ENCODE measurements at regions not wholly inside any gene's neighbourhood (a gene's known extent, or its start where the extent isn't known, plus 50 kb on each side); places are given as distances from the start of the nearest gene placed in this dataset.
"Not testable (repeated sequence)": the region's sequence is repeated elsewhere in the genome, so short reads cannot be mapped to it uniquely, and the experiment has no call there.

- no CpG with 5 or more reads among the region's 5 CpGs for WGBS (ENCODE audit: insufficient coverage, low lambda C conversion rate)
- no peaks in the 10 kb centered on the region for H3K36me3 ChIP-seq (ENCODE audit: control insufficient read depth, insufficient read depth, low read length)
- no peaks in the 10 kb centered on the region for H3K4me1 ChIP-seq (ENCODE audit: control insufficient read depth, insufficient read depth, low read length)
- no peaks in the 10 kb centered on the region for H3K9me3 ChIP-seq (ENCODE audit: control insufficient read depth, low read depth, low read length)
- peak in 1 of 2 donors; percentile 24 for DNase-seq
- no peaks in the 10 kb centered on the region for H3K27me3 ChIP-seq (ENCODE audit: control insufficient read depth, insufficient read depth, low read length)
- no peak overlapping the region for H3K27ac ChIP-seq (ENCODE audit: low read length)
- H3K4me3 ChIP-seq (ENCODE audit: low read length), result no peak overlapping the region
Observed at GRCh38 chr12:111120578-111120977, 200.2 kb upstream of the MYL2 start.

- no CpG with 5 or more reads among the region's 1 CpG for WGBS (ENCODE audit: insufficient coverage, low lambda C conversion rate)
- Histone ChIP-seq H3K4me1 (ENCODE audit: control insufficient read depth, insufficient read depth, low read length) (no peaks in the 10 kb centered on the region), H3K9me3 (ENCODE audit: control insufficient read depth, low read depth, low read length) (no peaks in the 10 kb centered on the region), H3K27ac (ENCODE audit: low read length) (no peak overlapping the region), H3K27me3 (ENCODE audit: control insufficient read depth, insufficient read depth, low read length) (no peaks in the 10 kb centered on the region), H3K36me3 (ENCODE audit: control insufficient read depth, insufficient read depth, low read length) (no peaks in the 10 kb centered on the region), H3K4me3 (ENCODE audit: low read length) (no peak overlapping the region)
- DNase-seq, result no peak
Observed at GRCh38 chr12:111117017-111117416, 196.6 kb upstream of the MYL2 start.

GRCh38 chr12:111113313-111113712, 192.9 kb upstream of the MYL2 start:
- 87% methylated on average over 1 of the region's 3 CpGs for WGBS (ENCODE audit: insufficient coverage, low lambda C conversion rate)
- H3K27ac ChIP-seq (ENCODE audit: low read length), result not testable (repeated sequence)

DNA sequence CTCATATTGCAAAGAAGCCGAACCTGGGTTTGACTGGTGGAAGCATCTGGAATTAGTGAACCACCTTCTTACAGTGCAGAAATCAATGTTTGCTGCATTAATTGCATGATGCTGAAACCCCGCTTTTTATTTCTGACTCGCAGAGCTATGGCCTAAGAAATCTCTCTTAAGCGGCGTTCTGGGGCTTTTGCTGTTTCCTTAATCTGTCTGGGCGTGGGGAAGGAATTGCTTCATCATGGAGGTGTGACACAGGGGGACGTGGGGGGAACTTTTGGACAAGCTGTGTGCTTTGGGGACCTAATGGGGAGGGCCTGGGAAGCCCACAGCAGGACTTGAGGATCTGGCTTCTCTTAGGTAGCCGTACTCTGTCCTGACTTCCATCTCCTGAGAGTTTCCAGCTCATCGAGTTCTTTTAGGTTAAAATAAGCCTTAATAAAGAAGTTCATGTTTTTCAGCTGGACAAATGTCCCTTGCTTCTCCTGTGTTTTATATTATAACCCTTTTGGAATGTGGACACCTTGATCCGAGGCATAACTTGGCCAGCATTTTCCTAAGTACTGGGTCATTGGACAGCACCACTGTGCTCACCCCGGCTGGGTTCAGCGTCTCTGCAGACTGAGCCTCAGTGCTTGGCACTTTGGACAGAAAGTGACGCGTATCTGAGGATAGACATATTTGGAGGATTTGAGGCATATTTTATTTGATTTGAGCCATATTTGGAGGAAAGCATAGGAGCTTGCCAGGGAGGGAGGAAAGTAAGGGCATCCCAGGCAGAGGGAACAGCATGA, 192.1 kb upstream of the MYL2 start:
- no peaks in the 10 kb centered on the region for H3K9me3 ChIP-seq (ENCODE audit: control insufficient read depth, low read depth, low read length)
- H3K36me3 ChIP-seq (ENCODE audit: control insufficient read depth, insufficient read depth, low read length), result no peaks in the 10 kb centered on the region
- H3K27me3 ChIP-seq (ENCODE audit: control insufficient read depth, insufficient read depth, low read length), result no peaks in the 10 kb centered on the region
- 71% methylated on average over 1 of the region's 14 CpGs for WGBS (ENCODE audit: insufficient coverage, low lambda C conversion rate)
- DNase-seq, result no peak
- H3K4me3 ChIP-seq (ENCODE audit: low read length), result no peak overlapping the region
- H3K4me1 ChIP-seq (ENCODE audit: control insufficient read depth, insufficient read depth, low read length), result no peaks in the 10 kb centered on the region
- no peak overlapping the region for H3K27ac ChIP-seq (ENCODE audit: low read length)

More at GRCh38 chr12:111113313-111113712, 192.9 kb upstream of the MYL2 start:
- not testable (repeated sequence) for H3K4me3 ChIP-seq (ENCODE audit: low read length); H3K27me3 ChIP-seq (ENCODE audit: control insufficient read depth, insufficient read depth, low read length); H3K4me1 ChIP-seq (ENCODE audit: control insufficient read depth, insufficient read depth, low read length); H3K36me3 ChIP-seq (ENCODE audit: control insufficient read depth, insufficient read depth, low read length); DNase-seq; H3K9me3 ChIP-seq (ENCODE audit: control insufficient read depth, low read depth, low read length)

GRCh38 chr12:111111681-111112080, 191.3 kb upstream of the MYL2 start:
- WGBS (ENCODE audit: insufficient coverage, low lambda C conversion rate), result 40% methylated on average over 1 of the region's 4 CpGs
- Histone ChIP-seq H3K36me3 (ENCODE audit: control insufficient read depth, insufficient read depth, low read length) (no peaks in the 10 kb centered on the region), H3K9me3 (ENCODE audit: control insufficient read depth, low read depth, low read length) (no peaks in the 10 kb centered on the region), H3K4me3 (ENCODE audit: low read length) (no peak overlapping the region), H3K27me3 (ENCODE audit: control insufficient read depth, insufficient read depth, low read length) (no peaks in the 10 kb centered on the region), H3K4me1 (ENCODE audit: control insufficient read depth, insufficient read depth, low read length) (no peaks in the 10 kb centered on the region), H3K27ac (ENCODE audit: low read length) (no peak overlapping the region)
- no peak for DNase-seq

- Histone ChIP-seq H3K9me3 (ENCODE audit: control insufficient read depth, low read depth, low read length) (no peaks in the 10 kb centered on the region), H3K27me3 (ENCODE audit: control insufficient read depth, insufficient read depth, low read length) (no peaks in the 10 kb centered on the region), H3K4me1 (ENCODE audit: control insufficient read depth, insufficient read depth, low read length) (no peaks in the 10 kb centered on the region), H3K27ac (ENCODE audit: low read length) (no peak overlapping the region), H3K4me3 (ENCODE audit: low read length) (no peak overlapping the region), H3K36me3 (ENCODE audit: control insufficient read depth, insufficient read depth, low read length) (no peaks in the 10 kb centered on the region)
- DNase-seq, result no peak
- 80% methylated on average over 1 of the region's 5 CpGs for WGBS (ENCODE audit: insufficient coverage, low lambda C conversion rate)
Observed at GRCh38 chr12:111110556-111110955, 190.2 kb upstream of the MYL2 start.

- H3K36me3 ChIP-seq (ENCODE audit: control insufficient read depth, insufficient read depth, low read length), result no peaks in the 10 kb centered on the region
- WGBS (ENCODE audit: insufficient coverage, low lambda C conversion rate), result no CpG with 5 or more reads among the region's 2 CpGs
- no peak overlapping the region for H3K27ac ChIP-seq (ENCODE audit: low read length)
- H3K9me3 ChIP-seq (ENCODE audit: control insufficient read depth, low read depth, low read length), result no peaks in the 10 kb centered on the region
- H3K4me1 ChIP-seq (ENCODE audit: control insufficient read depth, insufficient read depth, low read length), result no peaks in the 10 kb centered on the region
- DNase-seq, result no peak
- H3K27me3 ChIP-seq (ENCODE audit: control insufficient read depth, insufficient read depth, low read length), result peaks cover 2% of the 10 kb centered on the region
- no peak overlapping the region for H3K4me3 ChIP-seq (ENCODE audit: low read length)
Observed at GRCh38 chr12:111108726-111109125, 188.3 kb upstream of the MYL2 start.

- Histone ChIP-seq H3K36me3 (ENCODE audit: control insufficient read depth, insufficient read depth, low read length) (no peaks in the 10 kb centered on the region), H3K27ac (ENCODE audit: low read length) (no peak overlapping the region), H3K4me3 (ENCODE audit: low read length) (no peak overlapping the region), H3K4me1 (ENCODE audit: control insufficient read depth, insufficient read depth, low read length) (no peaks in the 10 kb centered on the region), H3K27me3 (ENCODE audit: control insufficient read depth, insufficient read depth, low read length) (peaks cover 3% of the 10 kb centered on the region), H3K9me3 (ENCODE audit: control insufficient read depth, low read depth, low read length) (no peaks in the 10 kb centered on the region)
- WGBS (ENCODE audit: insufficient coverage, low lambda C conversion rate), result 100% methylated on average over 1 of the region's 6 CpGs
- no peak for DNase-seq
Observed at GRCh38 chr12:111107392-111108178, 187.2 kb upstream of the MYL2 start.

GRCh38 chr12:111105294-111105693, 184.9 kb upstream of the MYL2 start:
- no peak for DNase-seq
- Histone ChIP-seq H3K4me3 (ENCODE audit: low read length) (no peak overlapping the region), H3K27ac (ENCODE audit: low read length) (no peak overlapping the region), H3K27me3 (ENCODE audit: control insufficient read depth, insufficient read depth, low read length) (peaks cover 3% of the 10 kb centered on the region), H3K4me1 (ENCODE audit: control insufficient read depth, insufficient read depth, low read length) (no peaks in the 10 kb centered on the region), H3K9me3 (ENCODE audit: control insufficient read depth, low read depth, low read length) (no peaks in the 10 kb centered on the region), H3K36me3 (ENCODE audit: control insufficient read depth, insufficient read depth, low read length) (no peaks in the 10 kb centered on the region)
- 70% methylated on average over 2 of the region's 6 CpGs for WGBS (ENCODE audit: insufficient coverage, low lambda C conversion rate)

GRCh38 chr12:111103583-111103982, 183.2 kb upstream of the MYL2 start:
- peaks cover 3% of the 10 kb centered on the region for H3K27me3 ChIP-seq (ENCODE audit: control insufficient read depth, insufficient read depth, low read length)

More at GRCh38 chr12:111103583-111103982, 183.2 kb upstream of the MYL2 start:
- Histone ChIP-seq H3K9me3 (ENCODE audit: control insufficient read depth, low read depth, low read length) (no peaks in the 10 kb centered on the region), H3K36me3 (ENCODE audit: control insufficient read depth, insufficient read depth, low read length) (no peaks in the 10 kb centered on the region), H3K4me3 (ENCODE audit: low read length) (no peak overlapping the region), H3K4me1 (ENCODE audit: control insufficient read depth, insufficient read depth, low read length) (no peaks in the 10 kb centered on the region), H3K27ac (ENCODE audit: low read length) (no peak overlapping the region)
- 0% methylated on average over 1 of the region's 2 CpGs for WGBS (ENCODE audit: insufficient coverage, low lambda C conversion rate)
- DNase-seq, result no peak

All from large intestine (tissue), 3 donors.